Loucy (cell line): ENCODE measurements at regions not wholly inside any gene's neighbourhood (a gene's known extent, or its start where the extent isn't known, plus 50 kb on each side); places are given as distances from the start of the nearest gene placed in this dataset.
A peak's percentile ranks its signal among the peaks of the same experiment; 100 is the strongest.

Source experiments
- H2AFZ ChIP-seq: fragments of 200-600 bp; sonication (generic); 2 replicates; pipeline ENCODE4 v1.6.0; 2016; ENCODE audit warnings: antibody characterized with exemption, mild to moderate bottlenecking, low read length, moderate library complexity
- H3F3A ChIP-seq: fragments of 200-600 bp; 2 replicates; pipeline ENCODE4 v1.6.0; 2016; ENCODE audit warnings: antibody characterized with exemption, low read depth, mild to moderate bottlenecking
- H3K27me3 ChIP-seq: fragments of 200-600 bp; sonication (generic); 2 replicates; pipeline ENCODE4 v1.6.1; 2014; ENCODE audit warnings: low read length, mild to moderate bottlenecking; ENCODE audit not compliant: insufficient read depth, poor library complexity, severe bottlenecking
- H3K36me3 ChIP-seq: fragments of 200-600 bp; sonication (generic); 2 replicates; pipeline ENCODE4 v1.6.1; 2016; ENCODE audit warnings: low read length; ENCODE audit not compliant: insufficient read depth
- H3K4me1 ChIP-seq: fragments of 200-600 bp; sonication (generic); 2 replicates; pipeline ENCODE4 v1.5.1; 2014; ENCODE audit warnings: low read length, mild to moderate bottlenecking; ENCODE audit not compliant: insufficient read depth, poor library complexity, severe bottlenecking
- H3K4me2 ChIP-seq: fragments of 200-600 bp; sonication (generic); 2 replicates; pipeline ENCODE4 v1.6.0; 2014; ENCODE audit warnings: antibody characterized with exemption, low read length, low read depth, mild to moderate bottlenecking; ENCODE audit not compliant: poor library complexity, severe bottlenecking
- H3K4me3 ChIP-seq: fragments of 200-600 bp; sonication (generic); 2 replicates; pipeline ENCODE4 v1.5.1; 2014; ENCODE audit warnings: low read length, mild to moderate bottlenecking, mixed read lengths; ENCODE audit not compliant: poor library complexity, severe bottlenecking
- H3K79me2 ChIP-seq: fragments of 200-600 bp; sonication (generic); 2 replicates; pipeline ENCODE4 v1.6.1; 2014; ENCODE audit warnings: low read length; ENCODE audit not compliant: insufficient read depth
- H3K9ac ChIP-seq: fragments of 200-600 bp; sonication (generic); 2 replicates; pipeline ENCODE4 v1.6.0; 2014; ENCODE audit warnings: mild to moderate bottlenecking, low read depth, low read length, moderate library complexity; ENCODE audit not compliant: poor library complexity, severe bottlenecking
- H3K9me2 ChIP-seq: fragments of 200-600 bp; sonication (generic); replicated peaks from 2 replicates; pipeline ENCODE4 v1.6.1; 2016; ENCODE audit warnings: low read depth, low read length, mixed read lengths
- H3K9me3 ChIP-seq: fragments of 200-600 bp; sonication (generic); 2 replicates; pipeline ENCODE4 v1.6.1; 2014; ENCODE audit warnings: mild to moderate bottlenecking, antibody characterized with exemption, low read length, low read depth; ENCODE audit not compliant: insufficient read depth
- H4K20me1 ChIP-seq: fragments of 200-600 bp; sonication (generic); 2 replicates; pipeline ENCODE4 v1.6.0; 2014; ENCODE audit warnings: antibody characterized with exemption, low read length, mild to moderate bottlenecking; ENCODE audit not compliant: insufficient read depth, poor library complexity, severe bottlenecking
- CTCF ChIP-seq: fragments of 200-600 bp; sonication (generic); conservative IDR thresholded peaks from 2 replicates; pipeline ENCODE4 v1.5.1; 2014; ENCODE audit warnings: mild to moderate bottlenecking, antibody characterized with exemption, low read length
- EZH2phosphoT487 ChIP-seq: fragments of 200-600 bp; IDR thresholded peaks from 2 replicates; pipeline ENCODE4 v1.6.1; 2018; ENCODE audit warnings: antibody characterized with exemption, mild to moderate bottlenecking, moderate library complexity, borderline replicate concordance

- Histone ChIP-seq H4K20me1 (no peaks in the 10 kb centered on the region), H3K36me3 (no peaks in the 10 kb centered on the region), H3K27me3 (no peaks in the 10 kb centered on the region)
These were observed 408.6 kb upstream of the FANCL start for GRCh38 chr2:58649756-58650155.

GRCh38 chr2:58645017-58645416 is 403.9 kb upstream of the FANCL start:
- H3K4me3 ChIP-seq, result no peak overlapping the region
- no peak for TF ChIP-seq EZH2phosphoT487
- no peak for TF ChIP-seq CTCF
- no peak overlapping the region for H3K9ac ChIP-seq
- no peaks in the 10 kb centered on the region for H3K79me2 ChIP-seq
- H3F3A ChIP-seq, result no peaks in the 10 kb centered on the region
- H3K9me2 ChIP-seq, result no peaks in the 10 kb centered on the region
- no peak overlapping the region for H3K4me2 ChIP-seq
- H4K20me1 ChIP-seq, result no peaks in the 10 kb centered on the region
- peaks cover 15% of the 10 kb centered on the region for H3K4me1 ChIP-seq
- H2AFZ ChIP-seq, result peak overlapping the region; percentile 22; the same call in 1 of the 2 replicates
- H3K9me3 ChIP-seq, result no peaks in the 10 kb centered on the region
- no peaks in the 10 kb centered on the region for H3K27me3 ChIP-seq
- H3K36me3 ChIP-seq, result no peaks in the 10 kb centered on the region

More at GRCh38 chr2:58649756-58650155, 408.6 kb upstream of the FANCL start:
- Histone ChIP-seq H2AFZ (no peak overlapping the region), H3K4me2 (no peak overlapping the region), H3F3A (no peaks in the 10 kb centered on the region), H3K4me1 (peaks cover 19% of the 10 kb centered on the region), H3K4me3 (no peak overlapping the region), H3K9me2 (no peaks in the 10 kb centered on the region), H3K9ac (no peak overlapping the region), H3K79me2 (no peaks in the 10 kb centered on the region), H3K9me3 (no peaks in the 10 kb centered on the region)
- TF ChIP-seq EZH2phosphoT487, result no peak
- TF ChIP-seq CTCF, result no peak

GRCh38 chr2:58644451-58644850 is 403.3 kb upstream of the FANCL start:
- no peak overlapping the region for H3K4me2 ChIP-seq
- H3K4me1 ChIP-seq, result peaks cover 9% of the 10 kb centered on the region
- H3K9ac ChIP-seq, result no peak overlapping the region
- no peaks in the 10 kb centered on the region for H3F3A ChIP-seq
- TF ChIP-seq EZH2phosphoT487, result no peak
- no peak for TF ChIP-seq CTCF
- no peaks in the 10 kb centered on the region for H3K36me3 ChIP-seq
- H4K20me1 ChIP-seq, result no peaks in the 10 kb centered on the region
- H2AFZ ChIP-seq, result no peak overlapping the region
- H3K27me3 ChIP-seq, result no peaks in the 10 kb centered on the region
- H3K4me3 ChIP-seq, result no peak overlapping the region
- no peaks in the 10 kb centered on the region for H3K9me3 ChIP-seq
- no peaks in the 10 kb centered on the region for H3K9me2 ChIP-seq
- no peaks in the 10 kb centered on the region for H3K79me2 ChIP-seq
